Thoracic aorta (tissue), 2 donors: ENCODE measurements at regions not wholly inside any gene's neighbourhood (a gene's known extent, or its start where the extent isn't known, plus 50 kb on each side); places are given as distances from the start of the nearest gene placed in this dataset.

Experiments
- ATAC-seq: fragments of 150-250 bp; one replicate; pipeline ENCODE4 v1.8.0; 2017; ENCODE audit warnings: low read depth; ENCODE audit not compliant: insufficient number of reproducible peaks, low FRiP score
- DNase-seq: peaks from one replicate; pipeline ENCODE4 v3.0.0-alpha.2; 2020; ENCODE audit warnings: low spot score
- H3K27ac ChIP-seq, 2 donors: fragments of 200-600 bp; sonication (generic); 1 replicate in 1 of 2; 2 replicates in 1 of 2; pipeline ENCODE4 v1.5.1; 2016; ENCODE audit warnings: mild to moderate bottlenecking in 2 of 2, moderate library complexity in 2 of 2
- H3K27me3 ChIP-seq: fragments of 200-600 bp; sonication (generic); replicated peaks from 2 replicates; pipeline ENCODE4 v1.6.0; 2016; ENCODE audit warnings: mild to moderate bottlenecking; ENCODE audit not compliant: insufficient read depth
- H3K36me3 ChIP-seq: fragments of 200-600 bp; sonication (generic); one replicate; pipeline ENCODE4 v1.5.1; 2016
- H3K4me1 ChIP-seq, 2 donors: fragments of 200-600 bp; sonication (generic); 1 replicate in 1 of 2; 2 replicates in 1 of 2; pipeline versions ENCODE4 v1.5.1 to v1.6.0; 2016; ENCODE audit warnings: low read depth in 2 of 2, mild to moderate bottlenecking in 1 of 2; ENCODE audit not compliant: control insufficient read depth in 1 of 2
- H3K4me3 ChIP-seq: fragments of 200-600 bp; sonication (generic); 2 replicates; pipeline ENCODE4 v1.5.1; 2016; ENCODE audit warnings: mild to moderate bottlenecking
- H3K9me3 ChIP-seq: fragments of 200-600 bp; sonication (generic); 2 replicates; pipeline ENCODE4 v1.5.1; 2016
- TF ChIP-seq, protein P1 (sequence below): fragments of 200-600 bp; sonication (generic); IDR thresholded peaks from one replicate; pipeline ENCODE4 v1.5.1; 2019; ENCODE audit warnings: antibody characterized with exemption

DNA sequence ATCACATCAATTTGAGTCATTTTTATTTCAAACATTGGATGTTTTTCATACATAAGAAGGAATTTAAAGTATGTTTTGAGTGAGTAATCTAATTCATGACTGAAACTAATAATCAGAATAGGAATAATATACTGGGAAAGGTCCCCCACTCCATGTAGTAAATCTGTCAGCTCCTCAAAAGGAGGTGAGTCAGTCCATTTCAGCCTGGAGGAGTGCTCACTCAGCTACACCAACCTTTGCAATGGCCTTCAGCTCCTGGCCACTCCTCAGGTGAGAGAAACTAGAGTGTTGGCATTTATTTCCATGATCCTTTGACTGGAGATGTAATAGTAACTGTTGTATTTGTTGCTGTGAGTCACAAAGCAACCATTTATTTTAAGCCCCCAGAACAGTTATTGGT, 744.9 kb upstream of the ARRDC4 start:
- Histone ChIP-seq H3K36me3 (no peaks in the 10 kb centered on the region), H3K4me3 (no peak overlapping the region), H3K27ac (no peak overlapping the region), H3K4me1 (no peaks in the 10 kb centered on the region), H3K27me3 (no peaks in the 10 kb centered on the region), H3K9me3 (no peaks in the 10 kb centered on the region)
- DNase-seq (no peak), ATAC-seq (no peak)
- TF ChIP-seq, protein P1, sequence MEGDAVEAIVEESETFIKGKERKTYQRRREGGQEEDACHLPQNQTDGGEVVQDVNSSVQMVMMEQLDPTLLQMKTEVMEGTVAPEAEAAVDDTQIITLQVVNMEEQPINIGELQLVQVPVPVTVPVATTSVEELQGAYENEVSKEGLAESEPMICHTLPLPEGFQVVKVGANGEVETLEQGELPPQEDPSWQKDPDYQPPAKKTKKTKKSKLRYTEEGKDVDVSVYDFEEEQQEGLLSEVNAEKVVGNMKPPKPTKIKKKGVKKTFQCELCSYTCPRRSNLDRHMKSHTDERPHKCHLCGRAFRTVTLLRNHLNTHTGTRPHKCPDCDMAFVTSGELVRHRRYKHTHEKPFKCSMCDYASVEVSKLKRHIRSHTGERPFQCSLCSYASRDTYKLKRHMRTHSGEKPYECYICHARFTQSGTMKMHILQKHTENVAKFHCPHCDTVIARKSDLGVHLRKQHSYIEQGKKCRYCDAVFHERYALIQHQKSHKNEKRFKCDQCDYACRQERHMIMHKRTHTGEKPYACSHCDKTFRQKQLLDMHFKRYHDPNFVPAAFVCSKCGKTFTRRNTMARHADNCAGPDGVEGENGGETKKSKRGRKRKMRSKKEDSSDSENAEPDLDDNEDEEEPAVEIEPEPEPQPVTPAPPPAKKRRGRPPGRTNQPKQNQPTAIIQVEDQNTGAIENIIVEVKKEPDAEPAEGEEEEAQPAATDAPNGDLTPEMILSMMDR = no peak

DNA sequence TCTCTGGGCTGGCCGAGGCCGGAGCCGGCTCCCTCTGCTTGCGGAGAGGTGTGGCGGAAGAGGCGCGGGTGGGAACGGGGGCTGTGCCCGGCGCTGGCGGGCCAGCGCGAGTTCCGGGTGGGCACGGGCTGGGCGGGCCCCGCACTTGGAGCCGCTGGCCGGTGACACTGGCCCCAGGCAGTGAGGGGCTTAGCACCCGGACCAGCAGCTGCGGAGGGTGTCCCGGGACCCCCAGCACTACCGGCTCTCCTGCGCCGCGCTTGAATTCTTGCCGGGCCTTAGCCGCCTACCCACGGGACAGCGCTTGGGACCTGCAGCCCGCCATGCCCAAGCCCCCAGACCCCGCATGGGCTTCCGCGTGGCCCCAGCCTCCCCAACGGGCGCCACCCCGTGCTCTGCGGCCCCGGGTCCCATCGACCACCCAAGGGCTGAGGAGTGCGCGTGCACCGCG, 736.3 kb upstream of the ARRDC4 start:
- Histone ChIP-seq H3K36me3 (no peaks in the 10 kb centered on the region), H3K9me3 (no peaks in the 10 kb centered on the region), H3K4me1 (no peaks in the 10 kb centered on the region), H3K27me3 (no peaks in the 10 kb centered on the region), H3K4me3 (no peak overlapping the region), H3K27ac (no peak overlapping the region)
- DNase-seq = no peak
- ATAC-seq = no peak
- TF ChIP-seq, protein P1 = no peak

DNA sequence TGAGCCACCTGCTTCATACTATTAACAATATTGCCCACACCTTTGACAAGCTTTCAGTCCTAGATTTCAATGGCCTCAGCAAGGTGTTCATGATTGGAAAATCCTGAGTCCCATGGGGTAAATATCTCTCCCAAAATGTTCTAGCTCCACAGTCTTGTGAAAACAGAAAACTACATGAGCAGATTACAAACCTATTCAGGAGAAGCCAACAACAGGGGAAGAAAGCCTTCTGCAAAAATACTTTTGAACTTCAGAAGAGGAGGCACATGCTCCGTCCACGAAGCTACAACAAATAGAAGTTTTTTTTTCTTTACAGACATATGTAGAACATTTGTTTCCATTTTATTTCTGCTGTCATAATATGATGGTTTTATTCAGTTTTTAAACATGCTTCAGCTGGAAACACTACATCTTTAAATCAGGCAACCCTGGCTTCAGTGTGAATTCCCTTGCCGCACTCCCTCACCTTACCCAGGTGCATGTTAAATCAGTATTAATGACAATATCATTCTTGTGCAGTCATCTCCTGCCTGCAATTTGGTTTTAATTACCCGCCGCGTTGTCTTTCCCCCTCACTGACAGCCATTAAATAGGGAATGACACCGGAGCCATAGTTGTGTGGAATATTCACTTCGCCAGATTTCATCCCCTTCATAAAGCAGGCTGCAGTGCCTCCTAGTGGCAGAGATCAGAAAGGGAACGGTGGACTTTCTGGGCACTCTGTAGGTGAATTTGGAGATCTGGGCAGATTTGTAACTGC, 725.5 kb upstream of the ARRDC4 start:
- H3K4me3 ChIP-seq = no peak overlapping the region
- DNase-seq (no peak), ATAC-seq (no peak)
- H3K4me1 ChIP-seq = no peaks in the 10 kb centered on the region
- TF ChIP-seq, protein P1 = peak; percentile 67
- H3K27ac ChIP-seq = no peak overlapping the region
- H3K27me3 ChIP-seq = no peaks in the 10 kb centered on the region
- no peaks in the 10 kb centered on the region for H3K36me3 ChIP-seq
- no peaks in the 10 kb centered on the region for H3K9me3 ChIP-seq

DNA sequence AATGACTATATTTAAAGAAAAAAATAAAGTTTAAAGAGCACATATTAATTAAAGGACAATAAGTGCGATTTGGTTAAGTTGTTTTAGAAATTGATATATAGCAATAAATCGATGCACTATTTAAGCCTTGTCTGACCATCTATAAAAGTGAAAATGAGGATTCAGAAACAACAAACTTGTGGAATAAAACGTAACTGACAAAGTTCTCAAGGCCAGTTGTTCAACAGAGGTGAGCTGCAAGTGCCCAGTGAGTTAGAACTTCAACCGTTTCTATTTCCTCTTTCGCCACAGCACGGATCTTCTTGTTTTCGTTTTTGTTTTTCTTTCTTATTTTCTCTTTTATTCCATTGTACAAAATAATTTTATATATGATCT, 724.9 kb upstream of the ARRDC4 start:
- no peaks in the 10 kb centered on the region for H3K36me3 ChIP-seq
- TF ChIP-seq, protein P1 = no peak
- no peak for DNase-seq
- no peak overlapping the region for H3K4me3 ChIP-seq
- no peaks in the 10 kb centered on the region for H3K9me3 ChIP-seq
- H3K27ac ChIP-seq = no peak overlapping the region
- no peaks in the 10 kb centered on the region for H3K4me1 ChIP-seq
- no peaks in the 10 kb centered on the region for H3K27me3 ChIP-seq
- ATAC-seq = no peak

- Histone ChIP-seq H3K4me3 (no peak overlapping the region), H3K4me1 (no peaks in the 10 kb centered on the region), H3K27ac (no peak overlapping the region), H3K36me3 (no peaks in the 10 kb centered on the region), H3K27me3 (no peaks in the 10 kb centered on the region), H3K9me3 (no peaks in the 10 kb centered on the region)
- DNase-seq (no peak), ATAC-seq (no peak)
- TF ChIP-seq, protein P1 = no peak
These were observed 724.4 kb upstream of the ARRDC4 start for GRCh38 chr15:97236140-97236539.
